ENCODE measurements at regions not wholly inside any gene's neighbourhood (a gene's known extent, or its start where the extent isn't known, plus 50 kb on each side); places are given as distances from the start of the nearest gene placed in this dataset.

GRCh38 chr20:43243672-43244269, 54.1 kb upstream of the PTPRT start:
- CTCF ChIA-PET = no interaction called here
- Mint-ChIP-seq H3K36me3 (ENCODE audit: low read depth) (no peaks in the 10 kb centered on the region), H3K27ac (no peak overlapping the region), H3K27me3 (peaks cover 6% of the 10 kb centered on the region), H3K9me3 (peaks cover 10% of the 10 kb centered on the region), H3K4me3 (no peak overlapping the region), H3K4me1 (no peaks in the 10 kb centered on the region)
- no peak for TF ChIP-seq CTCF (IDR thresholded peaks at IDR 0.05)
- POLR2A ChIA-PET = no interaction called here
- ATAC-seq (ENCODE audit: low read depth) = no peak
- no peak for DNase-seq
- intact Hi-C loops (cut with micrococcal nuclease) = no loop called here

GRCh38 chr20:43241057-43241702, 51.5 kb upstream of the PTPRT start:
- ATAC-seq (ENCODE audit: low read depth) (no peak), DNase-seq (no peak)
- intact Hi-C loops (cut with micrococcal nuclease) = no loop called here
- Mint-ChIP-seq H3K9me3 (peaks cover 10% of the 10 kb centered on the region), H3K27me3 (peaks cover 2% of the 10 kb centered on the region), H3K36me3 (ENCODE audit: low read depth) (no peaks in the 10 kb centered on the region), H3K27ac (no peak overlapping the region), H3K4me1 (no peaks in the 10 kb centered on the region), H3K4me3 (no peak overlapping the region)
- ChIA-PET CTCF (no interaction called here), POLR2A (no interaction called here)
- no peak for TF ChIP-seq CTCF (IDR thresholded peaks at IDR 0.05)
